Caco-2 (cell line): ENCODE measurements at regions not wholly inside any gene's neighbourhood (a gene's known extent, or its start where the extent isn't known, plus 50 kb on each side); places are given as distances from the start of the nearest gene placed in this dataset.

Experiments used
- BruUV-seq: library from RNA; stranded (reverse); fragments of 400-500 nt; replicated peaks from 2 replicates; lab custom pipeline; 2021; lab: Mats Ljungman, UMichigan
- CTCF ChIA-PET: fragments of 300-600 bp; sonication (Branson Sonifier 250); formaldehyde crosslinking; loops from one replicate; lab custom pipeline; 2022; ENCODE audit warnings: antibody characterized with exemption; lab: Charles Lee
- POLR2A ChIA-PET: fragments of 300-600 bp; sonication (Branson Sonifier 250); formaldehyde crosslinking; loops from one replicate; lab custom pipeline; 2022; ENCODE audit warnings: antibody characterized with exemption; lab: Charles Lee
- DNase-seq, 2 experiments: peaks; one replicate each; pipeline versions ENCODE4 v3.0.0 to v3.0.0-alpha.2; 2020 to 2022
- H3K27me3 ChIP-seq: replicated peaks from 2 replicates; pipeline ENCODE4 v1.6.0; 2011; ENCODE audit warnings: low read length; ENCODE audit not compliant: control insufficient read depth, insufficient read depth
- H3K36me3 ChIP-seq: 2 replicates; pipeline ENCODE4 v1.5.1; 2011; ENCODE audit warnings: low read length; ENCODE audit not compliant: control insufficient read depth, insufficient read depth
- H3K4me1 ChIP-seq: fragments of 250-450 bp; sonication (Bioruptor Pico); 2 replicates; pipeline ENCODE4 v1.5.1; 2020; ENCODE audit warnings: mild to moderate bottlenecking
- H3K4me3 ChIP-seq: 2 replicates; pipeline ENCODE4 v1.5.1; 2011; ENCODE audit warnings: low read depth, mild to moderate bottlenecking, control low read depth, low read length
- H3K9me3 ChIP-seq: fragments of 250-450 bp; sonication (Bioruptor Pico); 2 replicates; pipeline ENCODE4 v1.5.1; 2020; ENCODE audit warnings: mild to moderate bottlenecking, moderate library complexity
- H3K27ac Mint-ChIP-seq: one replicate; pipeline ENCODE4 v1.8.0; 2022; ENCODE audit warnings: mixed read lengths; ENCODE audit not compliant: unreplicated experiment
- H3K27me3 Mint-ChIP-seq: one replicate; pipeline ENCODE4 v1.8.0; 2022; ENCODE audit warnings: mixed read lengths; ENCODE audit not compliant: insufficient read depth, unreplicated experiment
- H3K36me3 Mint-ChIP-seq: one replicate; pipeline ENCODE4 v1.8.0; 2022; ENCODE audit warnings: mild to moderate bottlenecking, mixed read lengths; ENCODE audit not compliant: insufficient read depth, unreplicated experiment
- H3K4me1 Mint-ChIP-seq: one replicate; pipeline ENCODE4 v1.8.0; 2022; ENCODE audit warnings: low read depth, mixed read lengths; ENCODE audit not compliant: unreplicated experiment
- H3K4me3 Mint-ChIP-seq: one replicate; pipeline ENCODE4 v1.8.0; 2022; ENCODE audit warnings: mild to moderate bottlenecking, moderate library complexity, mixed read lengths; ENCODE audit not compliant: unreplicated experiment
- H3K9me3 Mint-ChIP-seq: one replicate; pipeline ENCODE4 v1.8.0; 2022; ENCODE audit warnings: mixed read lengths; ENCODE audit not compliant: unreplicated experiment
- CTCF ChIP-seq, 2 experiments: fragments of 200-600 bp in 1 of 2; IDR thresholded peaks; 1 replicate in 1 of 2; 2 replicates in 1 of 2; pipeline versions ENCODE4 v1.5.1 to v1.8.0; 2011 to 2022; ENCODE audit warnings: antibody characterized with exemption in 1 of 2, control low read depth in 1 of 2, inconsistent platforms in 1 of 2, low read depth in 1 of 2, low read length in 1 of 2, mild to moderate bottlenecking in 1 of 2, moderate library complexity in 1 of 2; ENCODE audit not compliant: insufficient read depth in 1 of 2, severe bottlenecking in 1 of 2, unreplicated experiment in 1 of 2
- intact Hi-C: fragments of 100-400 bp; cut with micrococcal nuclease; formaldehyde crosslinking; loops from one replicate; pipeline ENCODE4 v1.10.0; 2022; ENCODE audit not compliant: unreplicated experiment

GRCh38 chr6:166757232-166758135, 130.4 kb upstream of the RPS6KA2 start:
- H3K27me3 Mint-ChIP-seq: peaks cover 17% of the 10 kb centered on the region
- no peaks in the 10 kb centered on the region for H3K9me3 Mint-ChIP-seq
- TF ChIP-seq CTCF (IDR thresholded peaks at IDR 0.05; ENCODE audit: insufficient read depth in 1 of 2, low read depth in 1 of 2, low read length in 1 of 2, severe bottlenecking in 1 of 2, unreplicated experiment in 1 of 2): no peak
- no peaks in the 10 kb centered on the region for H3K36me3 Mint-ChIP-seq
- H3K4me1 ChIP-seq: no peaks in the 10 kb centered on the region
- no peak overlapping the region for H3K4me3 Mint-ChIP-seq
- no peaks in the 10 kb centered on the region for H3K9me3 ChIP-seq
- ChIA-PET CTCF (no interaction called here), POLR2A (no interaction called here)
- no TSS peak for BruUV-seq
- no peaks in the 10 kb centered on the region for H3K36me3 ChIP-seq
- DNase-seq: no peak
- H3K4me1 Mint-ChIP-seq: no peaks in the 10 kb centered on the region
- intact Hi-C loops: no loop called here
- H3K27me3 ChIP-seq: no peaks in the 10 kb centered on the region
- H3K4me3 ChIP-seq: no peak overlapping the region
- H3K27ac Mint-ChIP-seq: no peak overlapping the region

- ChIA-PET POLR2A (no interaction called here), CTCF (no interaction called here)
- TF ChIP-seq CTCF (IDR thresholded peaks at IDR 0.05; ENCODE audit: insufficient read depth in 1 of 2, low read depth in 1 of 2, low read length in 1 of 2, severe bottlenecking in 1 of 2, unreplicated experiment in 1 of 2): no peak
- Histone ChIP-seq H3K27me3 (no peaks in the 10 kb centered on the region), H3K4me1 (no peaks in the 10 kb centered on the region), H3K4me3 (no peak overlapping the region), H3K36me3 (no peaks in the 10 kb centered on the region), H3K9me3 (no peaks in the 10 kb centered on the region)
- Mint-ChIP-seq H3K27me3 (peaks cover 14% of the 10 kb centered on the region), H3K4me1 (no peaks in the 10 kb centered on the region), H3K4me3 (no peak overlapping the region), H3K36me3 (no peaks in the 10 kb centered on the region), H3K27ac (no peak overlapping the region), H3K9me3 (no peaks in the 10 kb centered on the region)
- BruUV-seq: no TSS peak
- intact Hi-C loops: no loop called here
- DNase-seq: no peak
Measured at GRCh38 chr6:166754218-166755030, 127.4 kb upstream of the RPS6KA2 start.

GRCh38 chr6:166752928-166753721, 126.1 kb upstream of the RPS6KA2 start:
- Mint-ChIP-seq H3K4me1 (no peaks in the 10 kb centered on the region), H3K27ac (no peak overlapping the region), H3K36me3 (no peaks in the 10 kb centered on the region), H3K9me3 (no peaks in the 10 kb centered on the region), H3K4me3 (no peak overlapping the region), H3K27me3 (peaks cover 7% of the 10 kb centered on the region)
- no peak for TF ChIP-seq CTCF (IDR thresholded peaks at IDR 0.05; ENCODE audit: insufficient read depth in 1 of 2, low read depth in 1 of 2, low read length in 1 of 2, severe bottlenecking in 1 of 2, unreplicated experiment in 1 of 2)
- Histone ChIP-seq H3K4me1 (no peaks in the 10 kb centered on the region), H3K4me3 (no peak overlapping the region), H3K36me3 (no peaks in the 10 kb centered on the region), H3K27me3 (no peaks in the 10 kb centered on the region), H3K9me3 (no peaks in the 10 kb centered on the region)
- ChIA-PET POLR2A (no interaction called here), CTCF (no interaction called here)
- DNase-seq: no peak
- intact Hi-C loops: no loop called here
- no TSS peak for BruUV-seq
